ENCODE measurements at regions not wholly inside any gene's neighbourhood (a gene's known extent, or its start where the extent isn't known, plus 50 kb on each side); places are given as distances from the start of the nearest gene placed in this dataset.

DNA sequence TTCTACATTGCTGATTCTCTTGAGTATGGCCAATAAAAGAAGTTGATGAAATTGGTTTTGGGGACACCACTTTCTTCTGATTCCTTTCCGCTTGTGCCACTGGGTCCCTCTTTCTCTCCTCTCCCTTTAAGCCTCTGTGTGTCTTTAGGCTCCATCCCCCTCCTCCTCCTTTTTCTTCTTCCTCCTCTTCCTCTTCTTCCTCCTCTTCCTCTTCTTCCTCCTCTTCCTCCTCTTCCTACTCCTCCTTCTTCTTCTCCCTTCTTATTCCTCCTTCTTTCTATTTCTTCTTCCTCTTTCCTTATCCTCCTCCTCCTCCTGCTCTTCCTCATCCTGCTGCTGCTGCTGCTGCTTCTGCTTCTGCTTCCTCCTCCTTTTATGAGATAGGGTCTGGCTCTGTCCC, 93.7 kb downstream of the CHD9NB start:
- no peak for TF ChIP-seq POLR2AphosphoS5 (IDR thresholded peaks at IDR 0.05; ENCODE audit: low read depth, low read length)
- TF ChIP-seq SIN3A (IDR thresholded peaks at IDR 0.05; ENCODE audit: borderline replicate concordance, insufficient read depth, low read length) = no peak
- no peak for TF ChIP-seq TAF1 (IDR thresholded peaks at IDR 0.05; ENCODE audit: borderline replicate concordance, insufficient read depth, low read length)
- TF ChIP-seq, protein P1, sequence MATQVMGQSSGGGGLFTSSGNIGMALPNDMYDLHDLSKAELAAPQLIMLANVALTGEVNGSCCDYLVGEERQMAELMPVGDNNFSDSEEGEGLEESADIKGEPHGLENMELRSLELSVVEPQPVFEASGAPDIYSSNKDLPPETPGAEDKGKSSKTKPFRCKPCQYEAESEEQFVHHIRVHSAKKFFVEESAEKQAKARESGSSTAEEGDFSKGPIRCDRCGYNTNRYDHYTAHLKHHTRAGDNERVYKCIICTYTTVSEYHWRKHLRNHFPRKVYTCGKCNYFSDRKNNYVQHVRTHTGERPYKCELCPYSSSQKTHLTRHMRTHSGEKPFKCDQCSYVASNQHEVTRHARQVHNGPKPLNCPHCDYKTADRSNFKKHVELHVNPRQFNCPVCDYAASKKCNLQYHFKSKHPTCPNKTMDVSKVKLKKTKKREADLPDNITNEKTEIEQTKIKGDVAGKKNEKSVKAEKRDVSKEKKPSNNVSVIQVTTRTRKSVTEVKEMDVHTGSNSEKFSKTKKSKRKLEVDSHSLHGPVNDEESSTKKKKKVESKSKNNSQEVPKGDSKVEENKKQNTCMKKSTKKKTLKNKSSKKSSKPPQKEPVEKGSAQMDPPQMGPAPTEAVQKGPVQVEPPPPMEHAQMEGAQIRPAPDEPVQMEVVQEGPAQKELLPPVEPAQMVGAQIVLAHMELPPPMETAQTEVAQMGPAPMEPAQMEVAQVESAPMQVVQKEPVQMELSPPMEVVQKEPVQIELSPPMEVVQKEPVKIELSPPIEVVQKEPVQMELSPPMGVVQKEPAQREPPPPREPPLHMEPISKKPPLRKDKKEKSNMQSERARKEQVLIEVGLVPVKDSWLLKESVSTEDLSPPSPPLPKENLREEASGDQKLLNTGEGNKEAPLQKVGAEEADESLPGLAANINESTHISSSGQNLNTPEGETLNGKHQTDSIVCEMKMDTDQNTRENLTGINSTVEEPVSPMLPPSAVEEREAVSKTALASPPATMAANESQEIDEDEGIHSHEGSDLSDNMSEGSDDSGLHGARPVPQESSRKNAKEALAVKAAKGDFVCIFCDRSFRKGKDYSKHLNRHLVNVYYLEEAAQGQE (IDR thresholded peaks at IDR 0.05; ENCODE audit: insufficient read depth in 1 of 2, low read depth in 2 of 2, low read length in 2 of 2) = no peak
- no peak for TF ChIP-seq FOXP2 (optimal IDR thresholded peaks at IDR 0.05; ENCODE audit: borderline replicate concordance, extremely low read depth, extremely low read length, insufficient read depth)

DNA sequence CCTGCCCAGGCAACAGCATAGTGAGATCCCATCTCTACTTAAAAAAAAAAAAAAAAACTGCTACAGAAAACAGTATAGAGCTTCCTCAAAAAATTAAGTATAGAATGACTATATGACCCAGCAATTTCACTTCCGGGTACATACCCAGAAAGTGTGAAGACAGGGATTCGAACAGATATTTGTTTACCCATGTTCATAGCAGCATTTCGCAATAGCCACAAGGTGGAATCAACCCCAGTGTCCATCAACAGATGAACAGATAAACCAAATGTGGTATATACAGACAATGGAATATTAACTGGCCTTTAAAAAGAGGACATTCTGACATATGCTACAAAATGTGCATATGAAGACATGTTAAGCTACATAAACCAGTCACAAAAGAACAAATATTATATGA, 95.5 kb downstream of the CHD9NB start:
- TF ChIP-seq POLR2AphosphoS5 (IDR thresholded peaks at IDR 0.05; ENCODE audit: low read depth, low read length) (no peak), FOXP2 (optimal IDR thresholded peaks at IDR 0.05; ENCODE audit: borderline replicate concordance, extremely low read depth, extremely low read length, insufficient read depth) (no peak), SIN3A (IDR thresholded peaks at IDR 0.05; ENCODE audit: borderline replicate concordance, insufficient read depth, low read length) (no peak), TAF1 (IDR thresholded peaks at IDR 0.05; ENCODE audit: borderline replicate concordance, insufficient read depth, low read length) (no peak)
- TF ChIP-seq, protein P1 (IDR thresholded peaks at IDR 0.05; ENCODE audit: insufficient read depth in 1 of 2, low read depth in 2 of 2, low read length in 2 of 2) = no peak

DNA sequence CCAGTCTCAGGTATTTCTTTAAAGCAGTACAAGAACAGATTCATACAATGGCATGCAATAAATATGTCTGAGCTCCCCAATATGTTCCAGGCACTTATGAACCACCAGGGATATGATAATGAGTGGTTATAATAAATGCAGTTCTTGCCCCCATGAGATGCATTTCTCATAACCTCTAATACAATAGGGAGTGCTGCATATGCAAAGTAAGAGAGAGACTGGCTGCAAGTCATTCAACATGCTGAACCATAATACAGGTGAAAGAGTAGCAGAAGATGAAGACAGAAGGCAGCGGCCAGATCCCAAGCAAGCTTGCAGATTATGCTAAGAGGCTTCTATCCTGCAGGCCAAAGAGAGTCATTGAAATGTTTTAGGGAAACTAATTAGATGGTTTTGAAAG, 96.7 kb downstream of the CHD9NB start:
- TF ChIP-seq, protein P1 (IDR thresholded peaks at IDR 0.05; ENCODE audit: insufficient read depth in 1 of 2, low read depth in 2 of 2, low read length in 2 of 2) = no peak
- TF ChIP-seq POLR2AphosphoS5 (IDR thresholded peaks at IDR 0.05; ENCODE audit: low read depth, low read length) (no peak), TAF1 (IDR thresholded peaks at IDR 0.05; ENCODE audit: borderline replicate concordance, insufficient read depth, low read length) (no peak)

DNA sequence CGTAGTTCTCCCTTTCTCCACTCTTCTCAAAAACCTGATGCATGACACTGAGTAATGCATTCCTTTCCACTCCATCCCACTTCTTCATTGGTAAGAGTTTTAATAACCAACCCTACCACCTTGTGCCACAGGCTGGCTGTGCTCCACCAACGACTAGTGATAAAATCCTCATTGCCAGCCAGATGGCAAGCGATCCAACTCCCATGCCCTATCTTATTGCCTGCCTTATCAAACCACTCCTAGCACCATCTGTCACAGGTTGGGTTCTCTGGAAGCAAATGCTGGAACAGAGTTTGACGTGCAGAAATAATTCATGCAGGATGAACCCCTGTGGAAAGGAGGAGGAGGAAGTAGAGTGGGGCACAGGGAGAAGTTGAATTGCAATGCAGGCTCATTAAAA, 99.5 kb downstream of the CHD9NB start:
- TF ChIP-seq, protein P1 (IDR thresholded peaks at IDR 0.05; ENCODE audit: insufficient read depth in 1 of 2, low read depth in 2 of 2, low read length in 2 of 2) = no peak
- TF ChIP-seq SIN3A (IDR thresholded peaks at IDR 0.05; ENCODE audit: borderline replicate concordance, insufficient read depth, low read length) (no peak), POLR2AphosphoS5 (IDR thresholded peaks at IDR 0.05; ENCODE audit: low read depth, low read length) (no peak), TAF1 (IDR thresholded peaks at IDR 0.05; ENCODE audit: borderline replicate concordance, insufficient read depth, low read length) (no peak), FOXP2 (optimal IDR thresholded peaks at IDR 0.05; ENCODE audit: borderline replicate concordance, extremely low read depth, extremely low read length, insufficient read depth) (no peak)

DNA sequence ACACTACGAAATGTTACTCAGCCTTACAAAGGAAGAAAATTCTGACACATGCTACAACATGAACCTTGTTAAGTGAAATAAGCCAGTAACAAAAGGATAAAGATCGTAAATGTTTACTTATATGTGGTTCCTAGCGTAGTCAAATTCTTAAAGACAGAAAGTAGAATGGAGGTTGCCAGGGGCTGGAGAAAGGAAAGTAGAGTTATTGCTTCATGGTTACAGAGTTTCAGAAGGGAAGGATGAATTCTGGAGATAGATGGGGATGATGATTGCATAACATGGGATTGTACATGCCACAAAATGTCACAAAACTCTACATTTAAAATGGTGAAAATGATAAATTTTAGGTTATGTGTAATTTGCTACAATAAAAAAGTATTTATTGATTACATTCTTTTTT, 103.8 kb downstream of the CHD9NB start:
- TF ChIP-seq SIN3A (IDR thresholded peaks at IDR 0.05; ENCODE audit: borderline replicate concordance, insufficient read depth, low read length) (no peak), POLR2AphosphoS5 (IDR thresholded peaks at IDR 0.05; ENCODE audit: low read depth, low read length) (no peak), TAF1 (IDR thresholded peaks at IDR 0.05; ENCODE audit: borderline replicate concordance, insufficient read depth, low read length) (no peak), FOXP2 (optimal IDR thresholded peaks at IDR 0.05; ENCODE audit: borderline replicate concordance, extremely low read depth, extremely low read length, insufficient read depth) (no peak)
- TF ChIP-seq, protein P1 (IDR thresholded peaks at IDR 0.05; ENCODE audit: insufficient read depth in 1 of 2, low read depth in 2 of 2, low read length in 2 of 2) = no peak
